Hepatocyte (in vitro differentiated cells): ENCODE measurements at regions not wholly inside any gene's neighbourhood (a gene's known extent, or its start where the extent isn't known, plus 50 kb on each side); places are given as distances from the start of the nearest gene placed in this dataset.

Source experiments
- CTCF ChIP-seq: fragments of 200-600 bp; sonication (generic); IDR thresholded peaks from 2 replicates; pipeline ENCODE4 v1.5.1; 2016; ENCODE audit warnings: antibody characterized with exemption, mild to moderate bottlenecking; ENCODE audit not compliant: poor library complexity
- EZH2 ChIP-seq: fragments of 200-600 bp; sonication (generic); IDR thresholded peaks from 2 replicates; pipeline ENCODE4 v1.6.1; 2016; ENCODE audit warnings: antibody characterized with exemption, mild to moderate bottlenecking, borderline replicate concordance

DNA sequence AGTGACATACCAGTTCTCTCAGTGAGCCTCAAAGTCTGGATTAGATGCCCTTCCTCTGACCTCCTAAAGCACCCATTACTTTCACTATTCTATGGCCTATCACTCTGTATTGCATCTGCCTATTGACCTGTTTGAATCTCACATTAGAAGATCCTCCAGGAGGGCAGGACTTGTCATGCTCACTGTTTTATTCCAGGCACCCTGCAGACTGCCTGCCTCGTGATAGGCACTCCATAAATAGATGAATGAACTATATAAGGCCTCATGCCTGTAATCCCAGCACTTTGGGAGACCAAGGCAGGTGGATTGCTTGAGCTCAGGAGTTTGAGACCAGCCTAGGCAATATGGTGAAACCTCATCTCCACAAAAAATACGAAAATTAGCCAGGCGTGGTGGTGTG lies 160.1 kb upstream of the CADM1 start:
- TF ChIP-seq EZH2 (no peak), CTCF (no peak)
